ENCODE measurements at regions not wholly inside any gene's neighbourhood (a gene's known extent, or its start where the extent isn't known, plus 50 kb on each side); places are given as distances from the start of the nearest gene placed in this dataset.
A peak's percentile ranks its signal among the peaks of the same experiment; 100 is the strongest.

- Mint-ChIP-seq H3K27me3 (ENCODE audit: insufficient read depth, low read depth, poor library complexity) (no peaks in the 10 kb centered on the region), H3K4me1 (peaks cover 6% of the 10 kb centered on the region; the same call in 2 of the 3 replicates), H3K36me3 (ENCODE audit: low read depth) (no peaks in the 10 kb centered on the region; the same call in 2 of the 3 replicates), H3K27ac (no peak overlapping the region), H3K4me3 (no peak overlapping the region), H3K9me3 (no peaks in the 10 kb centered on the region)
- Histone ChIP-seq H3F3A (replicated peaks; ENCODE audit: low read depth) (no peaks in the 10 kb centered on the region), H3K4me2 (no peak overlapping the region), H3K27me3 (ENCODE audit: insufficient read depth) (no peaks in the 10 kb centered on the region), H3K9me2 (ENCODE audit: insufficient read depth) (peaks cover 12% of the 10 kb centered on the region; the same call in 1 of the 2 replicates), H3K4me1 (ENCODE audit: insufficient read depth) (no peaks in the 10 kb centered on the region), H4K20me1 (replicated peaks; ENCODE audit: insufficient read depth) (no peaks in the 10 kb centered on the region), H3K79me2 (replicated peaks; ENCODE audit: insufficient read depth) (no peaks in the 10 kb centered on the region), H3K36me3 (ENCODE audit: insufficient read depth) (no peaks in the 10 kb centered on the region), H3K27ac (ENCODE audit: low read depth) (no peak overlapping the region), H3K4me3 (no peak overlapping the region), H2AFZ (no peak overlapping the region; the same call in 1 of the 2 replicates)
- peak; percentile 16 for DNase-seq (ENCODE audit: low spot score)
- peak; percentile 50 for ATAC-seq
- TF ChIP-seq ZNF462 (CRISPR knock-in tag; IDR thresholded peaks at IDR 0.05), result peak; percentile 46
- TF ChIP-seq ETS1 (IDR thresholded peaks at IDR 0.05), result no peak
Observed at GRCh38 chr17:70791748-70792443, 622.6 kb downstream of the KCNJ2 start.

- Histone ChIP-seq H3K36me3 (ENCODE audit: insufficient read depth) (no peaks in the 10 kb centered on the region), H3K4me3 (no peak overlapping the region), H3K27me3 (ENCODE audit: insufficient read depth) (no peaks in the 10 kb centered on the region), H3K27ac (ENCODE audit: low read depth) (no peak overlapping the region), H3K4me1 (ENCODE audit: insufficient read depth) (no peaks in the 10 kb centered on the region), H3F3A (replicated peaks; ENCODE audit: low read depth) (no peaks in the 10 kb centered on the region), H3K4me2 (no peak overlapping the region), H2AFZ (no peak overlapping the region), H4K20me1 (replicated peaks; ENCODE audit: insufficient read depth) (no peaks in the 10 kb centered on the region), H3K9me2 (ENCODE audit: insufficient read depth) (peaks cover 4% of the 10 kb centered on the region; the same call in 1 of the 2 replicates), H3K79me2 (replicated peaks; ENCODE audit: insufficient read depth) (no peaks in the 10 kb centered on the region)
- Mint-ChIP-seq H3K4me3 (no peak overlapping the region), H3K27me3 (ENCODE audit: insufficient read depth, low read depth, poor library complexity) (no peaks in the 10 kb centered on the region), H3K9me3 (no peaks in the 10 kb centered on the region; the same call in 2 of the 3 replicates), H3K27ac (no peak overlapping the region), H3K36me3 (ENCODE audit: low read depth) (no peaks in the 10 kb centered on the region), H3K4me1 (peaks cover 6% of the 10 kb centered on the region; the same call in 2 of the 3 replicates)
- DNase-seq (ENCODE audit: low spot score) (no peak), ATAC-seq (no peak)
- TF ChIP-seq STAT1 (IDR thresholded peaks at IDR 0.05; ENCODE audit: unreplicated experiment), result no peak
- no peak for TF ChIP-seq CTCF (conservative IDR thresholded peaks at IDR 0.05; ENCODE audit: low read depth in 2 of 2)
- no peak for TF ChIP-seq CREB1 (CRISPR knock-in tag; IDR thresholded peaks at IDR 0.05; ENCODE audit: low read depth)
- TF ChIP-seq REST (IDR thresholded peaks at IDR 0.05; ENCODE audit: unreplicated experiment), result no peak
- TF ChIP-seq ZNF114 (CRISPR knock-in tag; IDR thresholded peaks at IDR 0.05), result no peak
Observed at GRCh38 chr17:70794738-70795137, 625.4 kb downstream of the KCNJ2 start.

Measured in GM23338 (cell line).